ENCODE measurements at regions not wholly inside any gene's neighbourhood (a gene's known extent, or its start where the extent isn't known, plus 50 kb on each side); places are given as distances from the start of the nearest gene placed in this dataset.

GRCh38 chr1:63042278-63042677, 258.3 kb downstream of the ATG4C start:
- no peak for DNase-seq

- no peak for DNase-seq
Measured at GRCh38 chr1:63046539-63046938, 262.6 kb downstream of the ATG4C start.

- no peak for DNase-seq
Measured at GRCh38 chr1:63049135-63049534, 265.2 kb downstream of the ATG4C start.

GRCh38 chr1:63051356-63051755, 267.4 kb downstream of the ATG4C start:
- DNase-seq = no peak

- no peak for DNase-seq
Measured at GRCh38 chr1:63051886-63052285, 268.0 kb downstream of the ATG4C start.

GRCh38 chr1:63054184-63054583, 268.2 kb upstream of the FOXD3 start:
- DNase-seq = no peak

GRCh38 chr1:63063367-63063766, 259.0 kb upstream of the FOXD3 start:
- no peak for DNase-seq

GRCh38 chr1:63064135-63064534, 258.2 kb upstream of the FOXD3 start:
- no peak for DNase-seq

GRCh38 chr1:63068626-63069025, 253.7 kb upstream of the FOXD3 start:
- no peak for DNase-seq

- DNase-seq = no peak
Measured at GRCh38 chr1:63069214-63069613, 253.2 kb upstream of the FOXD3 start.

- DNase-seq = peak; percentile 33
Measured at GRCh38 chr1:63073309-63074306, 248.8 kb upstream of the FOXD3 start.

GRCh38 chr1:63074321-63074720, 248.0 kb upstream of the FOXD3 start:
- no peak for DNase-seq

GRCh38 chr1:63082766-63083165, 239.6 kb upstream of the FOXD3 start:
- no peak for DNase-seq

GRCh38 chr1:63087966-63088365, 234.4 kb upstream of the FOXD3 start:
- DNase-seq = no peak

GRCh38 chr1:63099188-63099587, 223.2 kb upstream of the FOXD3 start:
- DNase-seq = no peak

GRCh38 chr1:63101336-63101735, 221.0 kb upstream of the FOXD3 start:
- no peak for DNase-seq

GRCh38 chr1:63103682-63104081, 218.7 kb upstream of the FOXD3 start:
- DNase-seq = no peak

GRCh38 chr1:63107066-63107465, 215.3 kb upstream of the FOXD3 start:
- no peak for DNase-seq

GRCh38 chr1:63108206-63108605, 214.2 kb upstream of the FOXD3 start:
- no peak for DNase-seq

- DNase-seq = no peak
Measured at GRCh38 chr1:63112155-63112900, 210.0 kb upstream of the FOXD3 start.

- DNase-seq = no peak
Measured at GRCh38 chr1:63115527-63115926, 206.8 kb upstream of the FOXD3 start.

- no peak for DNase-seq
Measured at GRCh38 chr1:63116016-63116415, 206.4 kb upstream of the FOXD3 start.

- DNase-seq = no peak
Measured at GRCh38 chr1:63119575-63120155, 202.7 kb upstream of the FOXD3 start.

GRCh38 chr1:63122079-63122478, 200.3 kb upstream of the FOXD3 start:
- DNase-seq = peak; percentile 23

Data from NCI-H524 treated with DMSO at 0.1 percent for 48 hours (cell line).